ENCODE measurements at regions not wholly inside any gene's neighbourhood (a gene's known extent, or its start where the extent isn't known, plus 50 kb on each side); places are given as distances from the start of the nearest gene placed in this dataset.

DNA sequence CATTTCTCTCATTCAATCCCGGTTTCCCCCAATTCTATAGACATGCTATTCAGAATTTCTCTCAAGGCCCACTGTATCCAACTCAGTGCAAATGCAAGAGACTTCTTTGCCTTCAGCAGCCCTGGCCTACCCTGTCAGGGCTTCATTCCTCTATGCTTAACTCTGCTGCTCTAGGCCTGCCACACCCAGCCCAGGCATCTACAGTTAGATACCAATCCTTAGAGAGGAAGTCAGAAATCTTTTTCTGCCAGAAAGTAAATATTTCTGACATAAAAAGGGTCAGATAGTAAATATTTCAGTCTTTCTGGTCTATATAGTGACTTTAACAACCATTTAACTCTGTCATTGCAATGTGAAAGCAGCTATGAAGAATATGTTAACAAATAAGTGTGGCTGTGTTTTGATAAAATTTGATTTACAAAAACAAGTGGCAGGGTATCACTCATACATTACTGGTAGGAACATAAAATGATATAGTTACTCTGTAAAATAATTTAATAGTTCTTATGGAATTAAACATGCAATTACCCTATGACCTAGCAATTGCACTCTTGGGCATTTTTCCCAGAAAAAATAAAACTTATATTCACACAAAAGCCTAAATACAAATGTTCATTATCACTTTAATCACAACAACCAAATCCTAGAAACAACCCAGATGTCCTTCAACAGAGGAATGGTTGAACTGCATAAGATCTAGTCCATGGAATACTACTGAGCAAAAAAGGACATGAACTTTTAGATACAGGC lies 942.0 kb downstream of the SQOR start:
- no peak for DNase-seq

GRCh38 chr15:46577767-46578166 lies 942.9 kb downstream of the SQOR start:
- DNase-seq, result no peak

- DNase-seq, result no peak
These were observed 945.7 kb downstream of the SQOR start for GRCh38 chr15:46580487-46580886.

- no peak for DNase-seq
These were observed 946.1 kb downstream of the SQOR start for GRCh38 chr15:46580924-46581323.

GRCh38 chr15:46589088-46589487 lies 954.3 kb downstream of the SQOR start:
- no peak for DNase-seq

- DNase-seq, result no peak
These were observed 956.6 kb downstream of the SQOR start for GRCh38 chr15:46591462-46591861.

GRCh38 chr15:46595016-46595415 lies 960.2 kb downstream of the SQOR start:
- DNase-seq, result no peak

DNA sequence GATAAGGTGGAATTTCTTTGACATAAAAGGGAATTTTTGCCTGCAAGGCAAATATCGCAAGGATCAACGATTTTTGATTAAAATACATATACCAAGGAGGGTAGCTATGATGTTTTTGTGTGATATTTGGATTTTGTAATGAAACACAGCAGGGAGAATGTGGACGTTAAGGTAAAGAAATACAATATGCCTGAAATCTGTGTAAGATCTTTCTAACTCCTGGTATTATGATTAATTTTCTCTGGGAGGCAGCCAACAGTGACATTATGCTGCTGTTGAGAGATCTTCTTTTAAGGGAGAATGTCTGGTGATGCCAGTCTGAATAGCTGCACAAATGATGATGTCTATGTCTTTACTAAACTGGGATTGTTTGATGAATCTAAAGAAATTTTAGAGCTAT lies 972.2 kb downstream of the SQOR start:
- no peak for DNase-seq

DNA sequence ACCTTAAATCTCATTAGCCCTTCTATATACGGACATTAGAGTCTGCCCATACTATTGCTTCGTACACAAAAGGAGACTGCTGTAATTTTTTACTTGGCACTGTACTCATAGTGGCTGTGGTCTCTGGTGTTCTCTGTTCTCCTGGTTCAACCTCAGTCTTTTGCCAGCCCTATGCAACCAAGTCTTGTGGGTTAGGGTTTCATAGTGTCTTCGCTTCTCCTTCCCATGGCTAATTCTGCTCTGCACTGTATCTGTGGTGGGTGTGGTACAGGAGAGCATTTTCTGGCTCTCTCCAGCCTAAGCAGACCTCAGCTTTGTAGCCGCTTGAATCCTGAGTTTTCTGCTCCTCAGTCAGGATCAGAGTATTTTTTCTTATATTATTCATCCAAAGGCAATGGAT lies 981.2 kb downstream of the SQOR start:
- no peak for DNase-seq

- DNase-seq, result no peak
These were observed 982.7 kb downstream of the SQOR start for GRCh38 chr15:46617507-46617906.

DNA sequence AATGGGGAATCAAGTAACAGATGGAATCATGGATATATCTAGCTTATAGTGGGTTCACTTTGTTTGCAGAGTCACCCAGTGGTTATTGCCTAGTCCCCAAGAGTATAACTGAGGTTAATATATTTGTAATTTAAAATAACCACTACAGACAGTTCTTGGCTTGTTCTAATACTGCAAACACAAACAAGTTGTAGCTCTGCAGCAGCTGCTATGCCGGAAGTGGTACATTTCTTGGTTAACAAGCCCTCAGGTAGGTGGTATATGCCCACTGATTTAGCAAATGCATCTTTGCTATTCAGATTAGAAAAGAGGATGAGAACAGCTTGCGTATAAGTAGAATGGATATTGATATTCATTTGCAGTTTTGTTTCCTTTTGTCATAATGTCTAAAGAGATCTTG lies 984.2 kb downstream of the SQOR start:
- DNase-seq, result no peak

DNA sequence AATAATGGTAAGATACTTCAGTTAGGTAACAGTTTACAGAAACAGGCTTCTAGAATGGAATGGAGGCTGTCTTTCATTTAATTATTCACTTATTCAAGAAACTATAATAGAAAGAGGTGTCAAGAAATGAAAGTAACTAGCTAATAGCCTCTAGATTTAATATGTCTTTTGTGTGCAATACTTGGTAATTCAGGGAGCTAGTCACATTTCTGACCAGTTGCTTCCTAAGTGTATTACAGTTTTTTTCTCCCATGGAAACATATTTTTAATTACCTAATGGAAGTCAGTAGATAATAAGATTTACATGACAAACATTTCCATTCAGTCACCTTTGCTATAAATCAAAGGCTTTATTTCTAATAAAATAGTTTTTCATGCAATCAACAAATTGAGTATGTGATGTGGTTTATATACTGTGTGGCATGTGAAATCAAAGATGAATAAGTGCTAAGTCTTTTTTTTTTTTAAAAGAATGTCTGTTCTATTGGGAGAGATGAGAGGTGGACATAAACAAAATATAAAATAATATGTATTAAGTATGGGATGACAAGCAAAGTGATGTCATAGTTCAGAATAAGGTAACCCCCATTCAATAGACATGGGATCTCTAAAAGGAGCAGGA lies 985.7 kb downstream of the SQOR start:
- no peak for DNase-seq

- no peak for DNase-seq
These were observed 988.0 kb downstream of the SQOR start for GRCh38 chr15:46622851-46623250.

GRCh38 chr15:46636206-46636605 lies 1001.4 kb downstream of the SQOR start:
- DNase-seq, result no peak

GRCh38 chr15:46644501-46645481 lies 1010.0 kb downstream of the SQOR start:
- DNase-seq, result no peak

DNA sequence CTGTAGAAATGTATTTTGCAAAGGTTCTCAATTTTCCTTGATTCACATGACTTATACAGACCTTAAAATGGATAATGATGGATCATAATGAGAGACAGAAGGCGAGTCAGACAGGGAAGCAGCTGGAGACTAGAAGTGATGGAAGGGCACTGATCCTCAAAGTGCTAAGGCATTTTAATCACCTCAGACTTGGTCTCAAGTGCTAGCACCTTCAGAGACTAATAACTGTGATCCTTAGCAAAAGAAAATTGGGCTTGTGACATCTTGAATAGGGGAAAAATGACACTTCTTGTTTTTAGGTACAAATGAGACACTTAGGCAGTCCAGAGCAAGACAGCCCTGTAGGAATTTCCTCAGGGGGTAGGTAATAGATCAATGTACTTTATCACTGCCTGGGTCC lies 1011.7 kb downstream of the SQOR start:
- DNase-seq, result no peak

GRCh38 chr15:46647046-46647445 lies 1012.2 kb downstream of the SQOR start:
- DNase-seq, result no peak

DNA sequence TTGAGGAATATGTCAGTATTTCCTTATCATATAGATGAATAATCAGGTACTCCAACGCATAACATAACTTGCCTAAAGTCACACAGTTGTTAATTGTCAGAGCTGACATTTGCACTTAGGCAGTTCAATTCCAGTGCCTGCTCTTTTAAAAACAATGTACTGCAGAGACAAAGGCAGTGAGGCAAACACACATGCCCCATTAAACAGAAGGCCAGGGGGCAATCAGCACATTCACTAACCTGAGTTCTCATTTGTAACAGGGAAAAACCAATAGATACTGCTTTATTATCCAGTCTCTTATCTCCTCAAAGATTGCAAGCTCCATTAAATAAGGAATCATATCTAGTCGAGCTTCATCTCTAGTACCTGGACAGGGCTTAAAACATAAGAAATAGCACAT lies 1017.4 kb downstream of the SQOR start:
- DNase-seq, result no peak

GRCh38 chr15:46654993-46655392 lies 1020.2 kb downstream of the SQOR start:
- no peak for DNase-seq

- no peak for DNase-seq
These were observed 1025.4 kb downstream of the SQOR start for GRCh38 chr15:46660096-46660842.

DNA sequence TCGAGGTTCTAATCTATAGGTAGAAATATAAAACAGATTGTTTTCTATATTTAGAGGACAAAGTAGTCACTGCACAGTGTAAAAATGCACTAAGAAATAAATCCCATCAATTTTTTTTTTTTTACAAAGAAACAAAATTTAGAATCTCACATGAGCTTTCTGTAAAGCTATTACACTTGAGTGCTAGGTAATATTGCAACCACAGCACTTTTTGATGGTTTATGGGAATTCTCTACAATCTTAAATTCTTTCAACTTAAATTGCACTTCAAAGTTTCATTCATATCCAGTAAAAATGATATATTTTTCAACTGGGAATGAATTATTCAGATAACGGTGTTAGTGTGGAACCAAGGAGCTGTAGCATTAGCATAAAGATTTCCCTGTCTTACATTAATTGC lies 1035.4 kb downstream of the SQOR start:
- DNase-seq, result no peak

GRCh38 chr15:46671336-46671735 lies 1036.5 kb downstream of the SQOR start:
- no peak for DNase-seq

GRCh38 chr15:46672041-46672440 lies 1037.2 kb downstream of the SQOR start:
- DNase-seq, result no peak

All from suppressor macrophage treated with lipopolysaccharide for 4 hours (primary cell).